ENCODE measurements at regions not wholly inside any gene's neighbourhood (a gene's known extent, or its start where the extent isn't known, plus 50 kb on each side); places are given as distances from the start of the nearest gene placed in this dataset.

GRCh38 chr2:5537180-5537688 is 154.9 kb upstream of the SOX11 start:
- no peak for DNase-seq (ENCODE audit: low read depth in 2 of 2)

GRCh38 chr2:5538313-5538712 is 153.9 kb upstream of the SOX11 start:
- no peak for DNase-seq (ENCODE audit: low read depth in 2 of 2)

- DNase-seq (ENCODE audit: low read depth in 2 of 2): no peak
Measured at GRCh38 chr2:5538772-5539171, 153.4 kb upstream of the SOX11 start.

- no peak for DNase-seq (ENCODE audit: low read depth in 2 of 2)
Measured at GRCh38 chr2:5539282-5540165, 152.7 kb upstream of the SOX11 start.

GRCh38 chr2:5540856-5541255 is 151.3 kb upstream of the SOX11 start:
- no peak for DNase-seq (ENCODE audit: low read depth in 2 of 2)

GRCh38 chr2:5544205-5544786 is 147.9 kb upstream of the SOX11 start:
- DNase-seq (ENCODE audit: low read depth in 2 of 2): no peak

- no peak for DNase-seq (ENCODE audit: low read depth in 2 of 2)
Measured at GRCh38 chr2:5546181-5546580, 146.0 kb upstream of the SOX11 start.

- DNase-seq (ENCODE audit: low read depth in 2 of 2): no peak
Measured at GRCh38 chr2:5548991-5549715, 143.0 kb upstream of the SOX11 start.

GRCh38 chr2:5549771-5550170 is 142.4 kb upstream of the SOX11 start:
- DNase-seq (ENCODE audit: low read depth in 2 of 2): no peak

- no peak for DNase-seq (ENCODE audit: low read depth in 2 of 2)
Measured at GRCh38 chr2:5555636-5556035, 136.5 kb upstream of the SOX11 start.

GRCh38 chr2:5561006-5561405 is 131.2 kb upstream of the SOX11 start:
- no peak for DNase-seq (ENCODE audit: low read depth in 2 of 2)

- no peak for DNase-seq (ENCODE audit: low read depth in 2 of 2)
Measured at GRCh38 chr2:5562426-5562825, 129.8 kb upstream of the SOX11 start.

- DNase-seq (ENCODE audit: low read depth in 2 of 2): no peak
Measured at GRCh38 chr2:5562865-5563264, 129.3 kb upstream of the SOX11 start.

- no peak for DNase-seq (ENCODE audit: low read depth in 2 of 2)
Measured at GRCh38 chr2:5563411-5563810, 128.8 kb upstream of the SOX11 start.

- no peak for DNase-seq (ENCODE audit: low read depth in 2 of 2)
Measured at GRCh38 chr2:5569256-5569655, 122.9 kb upstream of the SOX11 start.

- no peak for DNase-seq (ENCODE audit: low read depth in 2 of 2)
Measured at GRCh38 chr2:5576015-5576414, 116.2 kb upstream of the SOX11 start.

- DNase-seq (ENCODE audit: low read depth in 2 of 2): no peak
Measured at GRCh38 chr2:5587766-5588165, 104.4 kb upstream of the SOX11 start.

- DNase-seq (ENCODE audit: low read depth in 2 of 2): no peak
Measured at GRCh38 chr2:5588601-5589000, 103.6 kb upstream of the SOX11 start.

- DNase-seq (ENCODE audit: low read depth in 2 of 2): no peak
Measured at GRCh38 chr2:5589183-5589582, 103.0 kb upstream of the SOX11 start.

GRCh38 chr2:5590886-5591285 is 101.3 kb upstream of the SOX11 start:
- no peak for DNase-seq (ENCODE audit: low read depth in 2 of 2)

- no peak for DNase-seq (ENCODE audit: low read depth in 2 of 2)
Measured at GRCh38 chr2:5592916-5593315, 99.3 kb upstream of the SOX11 start.

GRCh38 chr2:5594249-5594695 is 97.9 kb upstream of the SOX11 start:
- no peak for DNase-seq (ENCODE audit: low read depth in 2 of 2)

GRCh38 chr2:5596868-5597267 is 95.3 kb upstream of the SOX11 start:
- no peak for DNase-seq (ENCODE audit: low read depth in 2 of 2)
